HG03520 (cell line): ENCODE measurements at regions not wholly inside any gene's neighbourhood (a gene's known extent, or its start where the extent isn't known, plus 50 kb on each side); places are given as distances from the start of the nearest gene placed in this dataset.
A peak's percentile ranks its signal among the peaks of the same experiment; 100 is the strongest.
"Not testable (repeated sequence)": the region's sequence is repeated elsewhere in the genome, so short reads cannot be mapped to it uniquely, and the experiment has no call there.

Experiments
- ATAC-seq: cut with Tn5 transposase; IDR thresholded peaks from one replicate; pipeline ENCODE4 v1.9.1; 2021; ENCODE audit warnings: mild to moderate bottlenecking, moderate library complexity; ENCODE audit not compliant: unreplicated experiment

DNA sequence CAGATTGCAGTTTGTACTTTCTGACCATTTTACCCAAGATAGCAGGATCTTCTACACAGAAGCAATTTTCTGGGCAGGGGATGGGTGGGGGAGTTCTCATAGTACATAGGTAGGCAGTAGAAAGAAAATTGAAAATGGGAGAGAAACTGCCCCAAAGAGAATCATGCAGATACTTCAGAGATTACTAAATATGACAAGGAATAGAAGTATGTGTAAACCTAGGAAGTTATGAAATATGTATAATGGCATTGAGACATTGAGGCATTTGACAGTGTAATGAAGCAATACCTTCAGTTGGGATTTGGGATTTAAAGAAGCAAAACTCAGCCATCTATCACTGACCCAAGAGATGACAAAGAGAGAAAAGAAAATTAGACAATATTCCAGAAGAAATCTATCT is 233.0 kb downstream of the PTN start:
- no peak for ATAC-seq

DNA sequence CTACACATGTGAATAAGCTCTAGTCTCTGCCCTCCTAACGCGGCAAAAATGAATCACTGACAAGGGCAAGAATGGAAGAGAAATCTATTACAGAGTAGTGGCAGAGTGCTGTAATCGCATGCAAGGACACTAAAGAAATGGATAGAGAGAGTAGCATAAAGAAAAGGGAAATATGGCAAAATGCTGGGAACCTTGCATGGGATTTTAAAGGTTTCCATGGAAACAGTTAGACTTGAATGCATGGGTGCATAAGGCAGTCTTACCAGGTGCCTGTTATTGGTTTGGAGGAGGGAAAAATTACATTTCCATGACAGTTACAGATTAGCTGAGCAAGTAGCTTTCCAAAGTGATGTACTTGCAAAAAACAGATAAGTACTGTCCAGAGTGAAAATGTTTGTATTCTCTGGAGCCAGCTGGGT is 233.4 kb downstream of the PTN start:
- ATAC-seq = no peak

- ATAC-seq = not testable (repeated sequence)
Measured at GRCh38 chr7:137107802-137108201, 235.7 kb downstream of the PTN start.

DNA sequence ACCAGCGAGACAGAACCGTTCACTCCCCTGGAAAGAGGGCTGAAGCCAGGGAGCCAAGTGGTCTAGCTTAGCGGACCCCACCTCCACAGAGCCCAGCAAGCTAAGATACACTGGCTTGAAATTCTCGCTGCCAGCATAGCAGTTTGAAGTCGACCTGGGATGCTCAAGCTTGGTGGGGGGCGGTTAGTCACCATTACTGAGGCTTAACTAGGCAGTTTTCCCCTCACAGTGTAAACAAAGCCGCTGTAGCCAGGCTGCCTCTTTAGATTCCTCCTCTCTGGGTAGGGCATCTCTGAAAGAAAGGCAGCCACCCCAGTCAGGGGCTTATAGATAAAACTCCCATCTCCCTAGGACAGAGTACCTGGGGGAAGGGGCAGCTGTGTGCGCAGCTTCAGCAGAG is 235.1 kb downstream of the CHRM2 start:
- ATAC-seq = not testable (repeated sequence)

GRCh38 chr7:137097111-137097510 is 228.7 kb downstream of the CHRM2 start:
- no peak for ATAC-seq

GRCh38 chr7:137096607-137097006 is 228.2 kb downstream of the CHRM2 start:
- no peak for ATAC-seq

DNA sequence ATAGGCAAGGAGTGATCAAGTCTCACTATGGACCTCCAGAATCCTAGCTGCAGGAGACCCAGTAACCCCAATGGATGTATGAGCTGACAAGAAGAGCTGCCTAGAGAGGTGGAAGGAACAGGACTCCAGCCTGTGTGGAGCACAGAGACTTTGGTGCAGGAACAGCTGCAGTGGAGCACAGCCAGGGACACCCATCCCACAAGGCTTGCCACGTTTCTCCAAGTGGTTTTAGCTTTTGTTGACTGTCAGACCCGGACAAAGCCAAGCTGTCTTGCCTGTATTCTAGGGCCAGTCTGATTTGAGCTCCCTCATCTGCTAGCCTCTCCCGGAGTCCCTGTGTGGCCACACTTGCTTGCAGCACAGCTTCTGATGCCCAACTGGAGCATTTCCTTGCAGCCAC is 224.7 kb downstream of the CHRM2 start:
- no peak for ATAC-seq

DNA sequence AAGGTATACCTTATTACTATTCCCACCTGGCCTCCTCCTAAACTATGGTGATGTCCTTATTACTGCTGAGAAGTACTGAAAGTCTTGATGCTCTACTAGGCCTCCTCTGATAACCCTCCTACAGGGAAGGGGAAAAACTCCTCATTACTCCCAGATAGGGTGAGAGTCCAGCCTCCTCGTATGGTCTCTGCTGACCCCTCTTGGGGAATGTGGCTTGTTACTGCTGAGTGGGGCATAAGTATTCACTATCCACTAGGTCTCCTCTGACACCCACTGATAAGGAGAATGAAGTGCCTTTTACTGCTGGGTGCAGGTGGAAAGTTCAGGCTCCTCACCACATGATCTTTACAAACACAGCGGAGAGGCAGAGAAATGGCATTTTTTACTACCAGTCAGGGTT is 222.9 kb downstream of the CHRM2 start:
- no peak for ATAC-seq

DNA sequence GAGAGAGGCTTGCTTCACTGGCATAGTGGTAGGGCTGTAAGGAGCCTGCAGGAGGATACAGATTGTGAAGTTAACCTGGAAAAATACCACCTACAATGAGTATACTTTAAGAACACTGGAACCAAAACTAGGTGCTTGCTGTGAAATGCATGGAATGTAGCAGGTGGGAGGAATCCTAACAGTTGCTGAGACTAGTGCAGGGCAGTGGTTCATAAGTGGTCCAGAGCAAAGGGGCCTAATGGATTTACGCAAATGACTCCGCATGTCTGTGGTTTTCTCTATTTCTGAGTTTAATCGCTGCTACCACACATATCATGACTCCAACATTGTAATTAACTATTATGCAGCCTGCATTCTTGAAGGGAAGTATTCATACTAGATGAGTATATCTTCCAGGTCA is 218.4 kb downstream of the CHRM2 start:
- ATAC-seq = no peak

DNA sequence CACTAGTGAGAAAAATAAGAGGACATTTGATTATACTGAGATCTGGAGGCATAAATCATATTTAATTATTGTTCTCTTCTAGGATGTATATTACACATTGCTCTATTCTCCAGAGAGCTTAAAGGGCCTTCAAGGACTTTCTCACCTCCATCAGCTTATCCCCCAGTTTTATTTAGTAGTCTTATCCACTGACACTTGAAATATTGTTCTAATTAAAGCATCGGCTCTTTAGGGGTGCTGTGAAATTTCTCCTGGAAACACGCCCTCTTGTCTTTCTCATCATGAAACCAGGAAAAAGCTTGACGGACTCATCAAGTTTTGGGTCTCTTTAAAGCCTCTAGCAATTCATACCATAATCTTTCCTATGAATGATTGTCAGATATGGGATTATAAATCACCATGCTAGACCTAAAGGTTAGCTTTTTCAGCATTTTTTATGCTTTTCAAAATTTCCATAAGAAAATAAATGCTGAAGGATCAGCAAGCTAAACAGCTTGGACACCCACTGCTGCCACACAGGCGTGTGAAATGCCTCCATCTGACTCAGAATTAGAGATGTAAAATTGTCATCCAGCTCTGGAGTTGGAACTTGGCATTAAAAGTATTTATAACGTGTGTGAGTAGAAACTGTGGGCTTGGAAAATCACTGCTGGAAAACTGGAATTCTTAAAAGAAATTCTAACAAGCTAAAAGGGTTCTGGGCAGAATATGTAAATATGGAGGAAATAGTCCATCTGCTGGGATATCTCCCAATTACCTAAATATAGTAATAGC is 216.3 kb downstream of the CHRM2 start:
- no peak for ATAC-seq

DNA sequence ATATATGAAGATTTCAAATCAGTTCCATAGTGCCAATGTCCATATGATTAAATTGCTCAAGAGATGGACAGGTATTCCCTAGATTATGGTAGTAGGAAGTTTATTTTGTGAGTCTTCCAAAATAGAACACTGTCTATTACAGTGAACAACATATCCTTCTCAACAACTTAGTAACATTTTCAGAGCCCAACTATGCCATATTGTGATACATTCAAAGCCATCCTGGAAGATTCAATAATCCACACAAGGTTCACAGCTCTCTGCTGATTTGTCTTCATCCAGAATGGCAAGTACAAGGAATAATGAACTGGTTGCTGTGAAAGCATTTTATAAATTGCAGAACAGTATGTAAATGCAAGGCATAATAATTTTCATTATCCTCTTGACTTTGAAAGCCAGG is 213.9 kb downstream of the CHRM2 start:
- ATAC-seq = no peak

DNA sequence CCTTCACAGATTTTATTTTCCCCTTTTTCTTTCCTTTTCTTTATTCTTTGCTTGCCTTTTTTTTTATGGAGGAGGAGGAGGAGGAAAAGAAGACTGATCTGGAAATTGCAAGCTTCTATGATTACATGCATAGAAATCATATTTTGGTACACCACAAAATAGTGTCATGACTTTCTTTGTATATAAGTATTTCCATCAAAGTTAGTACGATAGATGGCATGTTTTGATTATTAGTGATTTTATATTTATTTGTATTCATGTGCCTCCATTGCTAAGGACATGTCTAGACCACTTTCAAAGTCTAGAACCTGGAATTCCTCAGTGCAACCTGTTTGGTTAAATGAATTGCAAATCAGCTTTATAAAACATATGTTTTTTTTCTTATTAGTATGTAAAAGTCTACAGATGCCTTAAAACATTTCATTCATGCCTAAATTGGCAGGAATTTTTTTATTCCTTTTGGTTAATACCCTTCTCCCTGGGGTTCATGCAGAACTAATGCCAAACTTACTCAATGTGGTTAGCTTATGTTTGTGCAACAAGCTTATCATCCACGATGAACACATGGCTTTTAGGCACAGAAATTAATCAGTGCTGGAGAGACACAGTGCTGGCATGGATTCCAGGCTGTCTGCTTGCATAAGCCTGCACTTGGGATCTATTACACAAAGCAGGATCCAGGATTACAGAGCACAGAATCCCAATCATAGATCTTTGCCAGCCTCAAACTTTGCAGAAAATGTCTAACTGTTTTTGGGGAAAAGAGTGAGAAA is 213.1 kb downstream of the CHRM2 start:
- no peak for ATAC-seq

DNA sequence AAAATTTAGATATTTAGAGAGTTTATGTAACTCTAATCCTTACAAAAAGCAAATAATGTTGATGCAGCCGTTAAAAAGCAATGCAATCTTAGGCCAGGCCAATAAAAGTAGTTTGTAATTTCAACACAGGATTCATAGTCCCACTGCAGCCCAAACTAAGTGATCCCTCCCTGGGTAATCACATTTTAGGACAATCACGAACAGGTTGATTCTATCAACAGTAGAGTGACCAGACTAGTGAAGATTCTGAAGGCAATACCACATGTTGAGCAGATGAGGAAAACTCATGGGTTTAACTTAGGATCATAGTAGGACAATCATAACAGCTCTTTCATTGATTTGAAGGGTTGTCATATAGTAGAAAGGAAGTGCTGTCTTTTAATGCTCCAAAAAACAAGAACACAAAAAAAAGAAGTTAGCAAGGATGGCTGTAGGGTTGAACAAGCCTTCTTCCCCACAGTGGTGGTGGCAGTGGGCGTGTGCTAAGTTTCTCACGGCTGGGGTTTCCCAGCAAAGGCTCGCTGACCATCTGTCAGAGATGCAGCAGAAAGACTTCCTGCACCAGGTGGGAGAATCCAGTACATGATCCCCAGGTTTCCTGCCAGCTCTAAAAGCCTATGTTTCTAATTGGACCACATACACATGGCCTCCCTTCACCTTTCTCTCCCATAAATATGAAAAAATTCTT is 212.2 kb downstream of the CHRM2 start:
- peak; percentile 56 for ATAC-seq

DNA sequence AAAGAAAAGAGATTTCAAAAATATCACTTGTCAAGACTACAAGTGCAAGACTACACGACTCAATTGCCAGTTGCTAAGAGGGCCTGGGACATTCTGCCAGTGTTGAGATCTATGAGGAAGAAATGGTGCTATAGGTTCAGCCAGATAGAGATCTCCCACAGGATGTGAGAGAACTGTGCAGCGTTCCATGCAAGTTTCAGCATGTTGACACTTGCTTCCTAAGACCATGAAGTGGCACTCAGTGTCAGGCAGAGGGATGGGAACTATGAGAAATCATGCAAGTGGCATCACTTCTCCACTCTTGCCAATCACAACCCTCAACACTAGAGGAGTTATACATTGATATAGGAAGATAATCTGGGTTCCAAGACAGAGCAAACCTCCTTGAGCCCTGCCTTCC is 210.3 kb downstream of the CHRM2 start:
- no peak for ATAC-seq

DNA sequence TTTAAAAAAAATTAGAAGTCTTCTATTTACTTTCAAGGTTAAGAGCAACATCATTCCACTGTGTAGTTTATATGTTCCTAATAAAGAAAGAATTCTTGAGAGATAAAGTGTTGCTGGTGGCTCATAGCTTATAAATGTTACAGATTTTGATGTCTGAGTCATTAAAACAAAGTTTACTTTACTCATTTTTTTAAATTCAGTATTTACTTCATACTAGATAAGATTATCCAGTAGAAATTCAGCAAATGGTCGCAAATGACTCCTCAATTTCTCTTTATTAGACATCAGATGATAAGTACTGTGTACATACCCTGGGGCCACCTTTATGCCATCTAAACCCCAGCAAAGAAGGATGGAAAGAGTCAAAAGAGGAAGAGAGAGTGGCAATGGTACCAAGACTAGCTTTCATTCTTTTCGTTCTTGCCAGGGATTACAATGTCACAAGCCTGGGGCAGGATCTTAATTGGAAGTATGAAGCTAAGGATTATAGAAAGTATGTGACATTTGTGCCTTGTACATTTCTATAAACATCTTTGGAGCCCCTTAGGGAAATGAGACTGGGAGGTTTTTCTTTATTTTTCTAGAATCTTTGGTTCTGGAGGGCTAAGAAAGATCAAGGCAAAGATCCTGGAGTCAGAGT is 206.1 kb downstream of the CHRM2 start:
- ATAC-seq = no peak

DNA sequence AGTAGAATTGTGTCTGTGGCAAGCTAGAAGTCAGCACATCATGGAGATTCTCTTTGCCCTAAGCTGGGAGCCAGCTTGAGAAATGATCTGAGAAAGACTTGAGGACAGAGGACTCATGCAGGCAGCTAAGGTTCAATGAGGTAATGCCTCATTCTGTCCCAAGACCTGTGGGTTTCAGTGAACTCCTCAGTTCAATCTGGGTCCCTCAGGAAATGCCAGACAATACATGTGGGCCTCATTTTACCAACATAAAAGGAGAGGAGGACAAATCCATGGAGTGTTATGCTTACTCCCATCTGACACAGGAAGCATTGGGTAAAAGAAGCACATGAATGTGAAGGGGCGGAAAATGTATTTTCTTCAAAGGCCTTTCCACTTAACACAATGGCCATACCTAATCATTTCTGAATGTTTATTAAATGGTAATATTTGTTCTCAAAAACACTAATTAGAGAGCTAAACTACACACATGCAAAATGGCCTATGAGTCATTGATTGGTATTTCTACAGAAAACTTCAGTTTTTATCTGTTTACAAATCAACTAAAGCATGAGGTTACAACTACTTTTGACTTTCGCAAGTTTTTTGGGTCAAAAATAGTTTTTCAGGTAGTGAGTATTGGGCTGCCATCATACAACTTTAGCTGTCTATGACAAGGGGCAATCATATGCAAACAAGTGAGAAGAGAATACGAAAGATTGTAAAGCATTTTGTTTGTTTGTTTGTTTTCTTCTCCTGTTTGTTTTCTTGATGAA is 205.3 kb downstream of the CHRM2 start:
- ATAC-seq = no peak
